WI38 (cell line): ENCODE measurements at regions not wholly inside any gene's neighbourhood (a gene's known extent, or its start where the extent isn't known, plus 50 kb on each side); places are given as distances from the start of the nearest gene placed in this dataset.

Source experiments
- H3K4me3 ChIP-seq: 2 replicates; pipeline ENCODE4 v1.5.1; 2011; ENCODE audit warnings: low read depth, mild to moderate bottlenecking, control low read depth, low read length
- CTCF ChIP-seq: IDR thresholded peaks from 2 replicates; pipeline ENCODE4 v1.5.1; 2012; ENCODE audit warnings: low read depth, mild to moderate bottlenecking, control low read depth, low read length

GRCh38 chr18:6659963-6660725 is 69.4 kb upstream of the ARHGAP28 start:
- no peak overlapping the region for H3K4me3 ChIP-seq
- no peak for TF ChIP-seq CTCF

- TF ChIP-seq CTCF = no peak
- no peak overlapping the region for H3K4me3 ChIP-seq
Observed at GRCh38 chr18:6661692-6662415, 67.7 kb upstream of the ARHGAP28 start.

- H3K4me3 ChIP-seq = no peak overlapping the region
- no peak for TF ChIP-seq CTCF
Observed at GRCh38 chr18:6666012-6666685, 63.4 kb upstream of the ARHGAP28 start.

GRCh38 chr18:6668836-6669235 is 60.7 kb upstream of the ARHGAP28 start:
- H3K4me3 ChIP-seq = no peak overlapping the region
- no peak for TF ChIP-seq CTCF

GRCh38 chr18:6672821-6673308 is 56.7 kb upstream of the ARHGAP28 start:
- H3K4me3 ChIP-seq = no peak overlapping the region
- TF ChIP-seq CTCF = no peak

GRCh38 chr18:6677086-6677485 is 52.4 kb upstream of the ARHGAP28 start:
- no peak overlapping the region for H3K4me3 ChIP-seq
- TF ChIP-seq CTCF = no peak
